HG03060 (cell line): ENCODE measurements at regions not wholly inside any gene's neighbourhood (a gene's known extent, or its start where the extent isn't known, plus 50 kb on each side); places are given as distances from the start of the nearest gene placed in this dataset.
"Not testable (repeated sequence)": the region's sequence is repeated elsewhere in the genome, so short reads cannot be mapped to it uniquely, and the experiment has no call there.

Source experiments
- ATAC-seq: cut with Tn5 transposase; IDR thresholded peaks from one replicate; pipeline ENCODE4 v1.9.1; 2021; ENCODE audit warnings: low read depth, moderate number of reproducible peaks; ENCODE audit not compliant: unreplicated experiment

- ATAC-seq, result no peak
Observed at GRCh38 chr9:95689669-95690068, 172.9 kb upstream of the PTCH1 start.

- no peak for ATAC-seq
Observed at GRCh38 chr9:95684516-95684915, 167.7 kb upstream of the PTCH1 start.

- ATAC-seq, result not testable (repeated sequence)
Observed at GRCh38 chr9:95680306-95680705, 163.5 kb upstream of the PTCH1 start.

GRCh38 chr9:95679874-95680273 lies 163.1 kb upstream of the PTCH1 start:
- ATAC-seq, result no peak

- no peak for ATAC-seq
Observed at GRCh38 chr9:95678759-95679158, 162.0 kb upstream of the PTCH1 start.

- ATAC-seq, result no peak
Observed at GRCh38 chr9:95670122-95670521, 153.4 kb upstream of the PTCH1 start.

- no peak for ATAC-seq
Observed at GRCh38 chr9:95669253-95669652, 152.5 kb upstream of the PTCH1 start.

GRCh38 chr9:95667789-95668188 lies 151.0 kb upstream of the PTCH1 start:
- ATAC-seq, result no peak

GRCh38 chr9:95666785-95667155 lies 150.0 kb upstream of the PTCH1 start:
- ATAC-seq, result no peak

GRCh38 chr9:95666096-95666784 lies 149.5 kb upstream of the PTCH1 start:
- no peak for ATAC-seq

- no peak for ATAC-seq
Observed at GRCh38 chr9:95653246-95653645, 136.5 kb upstream of the PTCH1 start.

GRCh38 chr9:95650720-95651119 lies 133.9 kb upstream of the PTCH1 start:
- ATAC-seq, result no peak

GRCh38 chr9:95649801-95650213 lies 133.0 kb upstream of the PTCH1 start:
- no peak for ATAC-seq

GRCh38 chr9:95648225-95648624 lies 131.5 kb upstream of the PTCH1 start:
- ATAC-seq, result no peak

- ATAC-seq, result no peak
Observed at GRCh38 chr9:95645992-95646391, 129.2 kb upstream of the PTCH1 start.

GRCh38 chr9:95645579-95645978 lies 128.8 kb upstream of the PTCH1 start:
- ATAC-seq, result no peak

GRCh38 chr9:95644377-95644776 lies 127.6 kb upstream of the PTCH1 start:
- no peak for ATAC-seq

GRCh38 chr9:95643619-95644018 lies 126.8 kb upstream of the PTCH1 start:
- ATAC-seq, result no peak

- ATAC-seq, result no peak
Observed at GRCh38 chr9:95642189-95642588, 125.4 kb upstream of the PTCH1 start.

- ATAC-seq, result no peak
Observed at GRCh38 chr9:95641586-95641985, 124.8 kb upstream of the PTCH1 start.

GRCh38 chr9:95640336-95640735 lies 123.6 kb upstream of the PTCH1 start:
- no peak for ATAC-seq

- ATAC-seq, result no peak
Observed at GRCh38 chr9:95635986-95636671, 119.4 kb upstream of the PTCH1 start.
